Liver (tissue), 3 donors: ENCODE measurements at regions not wholly inside any gene's neighbourhood (a gene's known extent, or its start where the extent isn't known, plus 50 kb on each side); places are given as distances from the start of the nearest gene placed in this dataset. TPM values are rescaled to one million over a fixed set of nuclear protein-coding genes. Genes with fewer than 3 reads are reported as not detected.

Experiments used
- EGR1 ChIP-seq, 2 donors: IDR thresholded peaks; 2 replicates each; pipeline ENCODE4 v1.6.1; 2016 to 2018; ENCODE audit warnings: antibody characterized with exemption in 2 of 2, low read depth in 2 of 2
- FOXA2 ChIP-seq: IDR thresholded peaks from 2 replicates; pipeline ENCODE4 v1.6.1; 2016; ENCODE audit warnings: antibody characterized with exemption
- GABPA ChIP-seq, 2 donors: IDR thresholded peaks in 1 of 2; conservative IDR thresholded peaks in 1 of 2; 2 replicates each; pipeline ENCODE4 v1.6.1; 2016; ENCODE audit warnings: antibody characterized with exemption in 2 of 2, mild to moderate bottlenecking in 1 of 2, moderate library complexity in 1 of 2
- HNF4A ChIP-seq, 2 donors: conservative IDR thresholded peaks; 2 replicates each; pipeline ENCODE4 v1.6.1; 2016; ENCODE audit warnings: antibody characterized with exemption in 2 of 2, mild to moderate bottlenecking in 2 of 2
- HNF4G ChIP-seq: IDR thresholded peaks from 2 replicates; pipeline ENCODE4 v1.6.1; 2016; ENCODE audit warnings: antibody characterized with exemption
- JUND ChIP-seq, 2 donors: IDR thresholded peaks; 2 replicates each; pipeline ENCODE4 v1.6.1; 2016; ENCODE audit warnings: antibody characterized with exemption in 2 of 2
- NR2F2 ChIP-seq: IDR thresholded peaks from 2 replicates; pipeline ENCODE4 v1.6.1; 2016; ENCODE audit warnings: antibody characterized with exemption
- REST ChIP-seq: IDR thresholded peaks from 2 replicates; pipeline ENCODE4 v1.6.1; 2016; ENCODE audit warnings: antibody characterized with exemption, mild to moderate bottlenecking
- TAF1 ChIP-seq: conservative IDR thresholded peaks from 2 replicates; pipeline ENCODE4 v1.6.1; 2016; ENCODE audit warnings: antibody characterized with exemption, mild to moderate bottlenecking
- small RNA-seq: library from RNA; depleted of rRNA; stranded (forward); fragments of <200 nt; gene quantifications from one replicate; pipeline ENCODE3, GENCODE V24; 2014
- donor health status: healthy.

GRCh38 chr12:31778687-31779086 lies 49.9 kb upstream of the AMN1 start (continued):
- TF ChIP-seq REST (no peak), EGR1 (IDR thresholded peaks at IDR 0.05; ENCODE audit: low read depth in 2 of 2) (no peak), HNF4G (no peak), NR2F2 (no peak), JUND (IDR thresholded peaks at IDR 0.05) (no peak), TAF1 (no peak), HNF4A (conservative IDR thresholded peaks at IDR 0.05) (no peak), FOXA2 (no peak), GABPA (IDR thresholded peaks at IDR 0.05 in 1 of 2, conservative IDR thresholded peaks at IDR 0.05 in 1 of 2) (no peak)

Small RNA genes in the stretch of these regions (small RNA-seq; reads per million reads assigned to genes)
- gene RF00402, result not detected
- not detected for gene RNU6-1069P
